HG03457 (cell line): ENCODE measurements at regions not wholly inside any gene's neighbourhood (a gene's known extent, or its start where the extent isn't known, plus 50 kb on each side); places are given as distances from the start of the nearest gene placed in this dataset.
"Not testable (repeated sequence)": the region's sequence is repeated elsewhere in the genome, so short reads cannot be mapped to it uniquely, and the experiment has no call there.

Experiments
- ATAC-seq: cut with Tn5 transposase; IDR thresholded peaks from one replicate; pipeline ENCODE4 v1.9.1; 2021; ENCODE audit warnings: moderate number of reproducible peaks; ENCODE audit not compliant: unreplicated experiment

DNA sequence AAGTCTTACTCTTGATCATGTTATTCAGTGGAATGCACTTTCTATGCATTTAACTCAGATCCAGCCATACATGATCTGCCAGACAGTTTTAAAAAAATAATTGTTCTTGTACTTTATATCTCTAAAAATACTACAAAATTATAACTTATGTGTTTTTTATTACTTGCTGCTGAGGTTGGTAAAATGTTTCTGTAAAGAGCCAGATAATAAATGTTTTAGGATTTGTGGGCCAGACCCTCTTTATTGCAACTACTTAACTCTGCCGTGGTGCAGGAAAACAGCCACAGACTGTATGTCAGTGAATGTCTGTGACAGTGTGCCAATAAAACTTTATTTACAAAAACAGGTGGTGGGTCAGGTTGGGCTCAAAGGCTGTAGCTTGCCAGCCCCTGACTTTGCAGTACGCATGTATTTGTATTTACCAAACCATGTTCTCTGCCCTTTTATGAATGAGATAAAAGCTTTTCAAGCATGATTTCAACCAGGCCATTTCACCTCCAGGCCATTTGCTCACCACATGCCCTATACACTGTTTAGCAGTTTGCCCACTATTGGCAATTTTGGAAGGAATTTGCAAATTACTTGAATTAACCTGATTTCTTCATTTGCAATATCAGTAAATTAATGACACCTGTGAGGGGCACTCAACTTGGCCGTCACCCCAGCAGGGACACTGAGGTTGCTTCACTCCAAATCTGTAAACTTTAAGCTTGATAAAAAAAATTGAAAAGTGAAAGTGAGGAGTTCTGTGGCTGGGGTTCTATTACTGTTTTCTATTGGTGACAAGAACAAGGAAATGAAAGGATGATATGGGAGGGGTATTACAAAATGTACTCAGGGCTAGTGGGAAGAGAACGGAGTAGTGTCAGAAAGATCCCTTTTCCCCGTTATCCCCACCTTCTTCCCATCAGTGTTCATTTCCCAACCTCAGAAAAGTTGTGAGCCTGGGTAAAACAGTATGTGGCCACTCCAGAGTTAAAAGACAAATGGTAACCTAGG, 133.4 kb downstream of the CEBPB start:
- no peak for ATAC-seq

DNA sequence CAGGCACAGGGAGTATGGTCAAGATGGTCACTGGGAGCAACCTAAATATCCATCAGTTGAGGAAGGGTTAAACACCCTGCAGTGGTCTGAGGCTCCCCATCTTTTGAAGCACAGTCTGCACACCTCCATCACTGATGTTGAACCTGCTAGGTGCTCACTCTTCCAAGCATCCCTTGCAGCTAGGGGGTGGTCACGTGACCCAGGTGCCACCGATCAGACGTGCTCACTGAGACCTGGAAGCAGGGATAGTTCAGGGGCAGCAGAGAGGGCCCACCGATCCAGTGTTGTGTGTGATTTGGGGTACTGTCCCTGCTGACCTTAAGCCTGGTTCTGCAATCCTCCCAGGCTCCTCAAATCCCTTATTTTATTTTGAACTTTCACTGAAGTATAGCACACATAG, 134.6 kb downstream of the CEBPB start:
- no peak for ATAC-seq

DNA sequence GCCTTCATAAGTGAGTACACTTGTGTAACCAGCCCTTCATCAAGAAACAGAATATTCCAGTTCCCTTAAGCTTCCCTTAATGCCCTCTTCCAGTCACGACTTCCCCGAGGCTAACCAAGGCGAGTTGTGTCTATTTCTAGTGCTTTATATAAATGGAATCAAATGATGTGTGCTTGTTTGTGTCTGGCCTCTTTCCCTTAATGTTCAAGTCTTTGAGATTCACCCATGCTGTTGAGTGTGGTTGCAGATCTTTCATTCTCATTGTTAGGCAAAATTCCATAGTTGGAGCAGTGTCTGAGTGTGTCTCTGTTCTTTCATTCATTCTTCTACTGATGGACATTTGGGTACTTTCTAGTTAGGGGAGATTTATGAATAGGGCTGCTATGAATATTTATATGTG, 135.0 kb downstream of the CEBPB start:
- no peak for ATAC-seq

DNA sequence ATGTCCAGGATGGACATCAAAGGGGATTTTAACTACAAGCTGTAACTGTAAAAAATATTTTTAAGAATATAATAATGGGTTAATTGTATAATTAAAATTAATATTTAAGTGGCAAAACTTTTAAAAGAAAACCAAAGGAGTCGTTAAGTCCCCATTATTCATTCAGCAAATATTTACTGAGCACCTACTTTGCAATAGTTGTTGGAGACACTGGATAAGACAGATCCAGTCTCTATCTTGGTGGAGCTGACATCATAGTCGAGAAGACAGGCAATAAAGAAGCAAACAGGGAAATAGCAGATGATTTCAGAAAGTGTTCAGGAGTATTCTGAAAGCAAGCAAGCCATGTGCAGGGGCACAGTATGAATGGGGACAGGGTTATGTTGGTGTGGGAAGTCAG, 137.0 kb downstream of the CEBPB start:
- ATAC-seq: no peak

DNA sequence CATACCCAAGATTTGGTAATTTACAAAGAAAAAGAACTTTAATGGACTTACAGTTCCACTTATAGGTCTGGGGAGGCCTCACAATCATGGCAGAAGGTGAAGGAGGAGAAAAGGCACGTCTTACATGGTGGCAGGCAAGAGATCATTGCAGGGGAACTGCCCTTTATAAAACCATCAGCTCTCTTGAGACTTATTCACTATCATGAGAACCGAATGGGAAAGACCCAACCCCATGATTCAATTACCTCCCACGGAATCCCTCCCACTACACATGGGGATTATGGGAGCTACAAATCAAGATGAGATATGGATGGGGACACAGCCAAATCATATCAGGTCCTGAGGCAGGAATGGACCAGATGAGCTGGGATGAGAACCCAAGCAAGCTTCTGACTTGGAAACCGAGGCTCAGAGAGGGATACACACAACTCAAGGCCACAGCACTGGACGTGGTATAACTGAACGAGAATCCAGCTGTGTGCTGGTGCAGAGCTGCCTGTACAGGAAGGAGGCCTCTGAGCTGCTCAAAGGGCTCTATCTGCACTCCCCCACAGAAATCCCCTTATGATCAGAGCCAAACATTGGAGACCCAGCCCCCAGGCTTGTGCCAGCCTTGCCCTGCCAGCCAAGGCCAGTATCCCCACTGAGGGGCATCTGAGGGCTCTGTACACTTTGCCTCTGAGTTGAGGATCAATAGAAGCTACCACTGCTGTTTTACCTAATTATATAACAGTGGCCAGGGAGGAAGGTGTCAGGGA, 137.8 kb downstream of the CEBPB start:
- ATAC-seq: no peak

DNA sequence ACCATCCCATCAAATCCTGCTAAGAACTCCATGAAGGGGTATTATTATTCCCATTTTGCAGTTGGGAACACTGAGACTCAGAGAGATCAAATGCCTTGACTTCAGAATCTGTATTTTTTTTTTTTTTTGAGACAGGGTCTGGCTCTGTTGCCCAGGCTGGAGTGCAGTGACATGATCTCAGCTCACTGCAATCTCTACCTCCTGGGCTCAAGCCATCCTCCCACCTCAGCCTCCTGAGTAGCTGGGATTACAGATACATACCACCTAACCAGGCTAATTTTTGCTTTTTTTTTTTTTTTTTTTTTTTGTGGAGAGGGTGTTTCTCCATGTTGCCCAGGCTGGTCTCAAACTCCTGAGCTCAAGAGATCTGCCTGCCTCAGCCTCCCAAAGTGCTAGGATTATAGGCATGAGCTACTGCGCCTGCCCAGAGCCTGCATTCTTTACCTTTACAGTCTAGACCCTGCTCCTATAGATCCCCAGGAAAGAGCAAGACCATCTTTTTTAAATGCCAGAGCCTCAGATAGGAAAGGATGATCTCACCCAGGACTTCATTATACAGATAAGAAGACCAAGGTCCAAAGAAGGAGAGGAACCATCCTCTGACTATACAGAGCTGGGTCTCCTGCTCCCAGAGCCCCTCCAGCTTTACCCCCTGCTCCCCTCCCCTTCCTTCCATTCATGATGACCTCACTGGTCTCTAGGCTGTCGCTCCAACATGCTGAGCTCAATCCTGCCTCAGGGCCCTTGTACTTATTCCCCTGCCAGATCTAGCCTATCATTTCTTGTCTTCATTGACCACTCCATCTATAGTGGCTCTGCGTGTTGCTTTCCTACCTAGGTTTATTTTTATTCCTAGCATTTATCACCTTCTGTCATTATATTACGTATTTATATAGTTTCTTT, 138.6 kb downstream of the CEBPB start:
- no peak for ATAC-seq

DNA sequence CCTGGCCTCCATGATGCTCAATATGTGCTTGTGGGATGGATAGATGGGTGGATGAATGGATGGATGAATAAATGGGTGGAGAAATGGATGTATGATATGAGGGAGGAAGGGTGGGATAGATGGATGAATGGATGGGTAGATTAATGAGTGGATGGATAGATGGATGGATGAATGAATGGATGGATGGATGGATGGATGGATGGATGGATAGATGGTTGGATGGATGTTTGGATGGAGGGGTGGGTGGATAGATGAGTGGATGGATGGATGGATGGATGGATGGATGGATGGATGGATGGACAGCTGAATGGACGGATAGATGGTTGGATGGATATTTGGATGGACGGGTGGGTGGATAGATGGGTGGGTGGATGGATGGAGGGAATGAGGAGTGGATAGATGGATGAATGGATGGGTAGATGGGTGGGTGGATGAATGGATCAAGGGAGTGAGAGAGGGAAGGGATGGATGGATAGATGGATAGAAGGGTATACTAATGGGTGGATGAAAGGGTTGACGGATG, 139.4 kb downstream of the CEBPB start:
- no peak for ATAC-seq

DNA sequence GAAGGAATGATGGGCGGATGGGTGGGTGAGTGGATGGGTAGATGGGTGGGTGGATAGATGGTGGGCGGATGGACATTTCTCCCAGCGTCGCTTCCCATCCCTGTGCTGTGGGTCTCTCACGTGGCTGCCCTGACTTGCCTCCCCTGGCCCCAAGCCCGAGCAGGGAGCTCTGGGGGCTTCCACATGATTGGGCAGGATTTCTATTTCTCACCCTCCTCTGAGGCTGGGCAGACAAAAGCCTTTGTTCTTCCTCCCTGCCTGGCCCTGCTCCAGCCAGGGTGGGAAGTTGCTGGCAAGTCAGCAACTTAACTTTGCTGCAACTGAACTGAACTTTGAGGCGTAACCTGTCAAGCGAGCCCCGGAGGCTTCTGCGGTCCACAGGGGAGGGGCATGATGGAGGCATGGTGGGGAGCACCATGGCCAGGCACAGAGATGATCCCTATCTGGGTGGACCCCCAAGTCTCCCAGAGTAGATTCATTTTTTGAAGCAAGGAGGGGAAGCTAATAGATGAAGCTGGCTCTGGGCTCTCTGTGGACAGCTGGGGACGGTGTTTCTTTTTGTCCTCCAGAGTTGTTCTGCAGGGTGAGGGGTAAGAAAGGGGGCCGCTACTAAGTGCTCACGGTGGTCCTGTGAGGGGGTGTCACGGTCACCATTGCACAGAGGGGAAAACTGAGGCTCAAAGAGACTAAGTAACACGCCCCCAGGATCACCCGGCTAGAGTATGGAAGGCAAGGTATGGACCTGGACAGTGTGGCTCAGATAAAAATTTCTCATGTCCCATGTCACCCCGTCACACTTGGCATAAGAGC, 140.1 kb downstream of the CEBPB start:
- no peak for ATAC-seq

DNA sequence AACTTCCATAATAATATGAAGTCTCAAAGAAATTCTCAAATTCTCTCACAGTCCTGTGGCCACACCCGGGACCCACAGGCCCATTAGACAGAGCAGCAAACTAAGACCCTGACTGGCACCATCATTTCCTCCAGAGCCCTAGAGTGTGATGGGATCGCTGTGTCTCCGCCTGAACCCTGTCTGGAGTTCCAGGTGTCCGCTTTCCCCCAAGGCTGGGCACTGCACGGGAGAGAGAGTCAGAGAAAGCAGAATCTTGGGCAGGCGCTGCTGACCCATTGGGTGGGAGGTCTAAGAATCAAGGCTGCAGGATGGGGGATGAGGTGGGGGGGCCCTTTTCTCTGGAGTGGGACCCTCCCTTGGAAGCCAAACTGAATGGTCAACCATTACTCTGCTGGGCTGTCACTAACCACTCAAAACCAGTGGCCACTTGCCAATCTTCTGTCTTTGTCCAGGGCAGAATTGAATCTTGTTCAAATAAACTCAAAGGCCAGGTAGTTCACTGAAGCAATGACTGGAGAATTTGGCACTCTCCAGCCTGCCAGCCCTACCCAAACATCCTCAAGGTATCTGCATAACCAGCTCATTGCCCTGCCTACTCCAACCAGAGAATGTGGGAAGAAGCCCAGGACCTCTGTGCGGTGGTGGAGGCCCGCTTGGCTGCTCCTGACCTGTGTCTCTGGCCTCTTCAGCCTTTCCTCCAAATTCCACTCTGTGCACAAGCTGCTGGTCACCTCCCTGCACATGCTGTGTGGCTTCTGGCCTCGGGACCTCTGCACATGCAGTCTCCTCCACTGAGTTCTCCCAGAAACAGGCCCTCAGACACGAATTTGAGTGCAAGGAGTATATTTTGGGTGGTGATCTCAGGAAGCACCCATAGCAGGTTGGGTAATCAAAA, 141.1 kb downstream of the CEBPB start:
- no peak for ATAC-seq

DNA sequence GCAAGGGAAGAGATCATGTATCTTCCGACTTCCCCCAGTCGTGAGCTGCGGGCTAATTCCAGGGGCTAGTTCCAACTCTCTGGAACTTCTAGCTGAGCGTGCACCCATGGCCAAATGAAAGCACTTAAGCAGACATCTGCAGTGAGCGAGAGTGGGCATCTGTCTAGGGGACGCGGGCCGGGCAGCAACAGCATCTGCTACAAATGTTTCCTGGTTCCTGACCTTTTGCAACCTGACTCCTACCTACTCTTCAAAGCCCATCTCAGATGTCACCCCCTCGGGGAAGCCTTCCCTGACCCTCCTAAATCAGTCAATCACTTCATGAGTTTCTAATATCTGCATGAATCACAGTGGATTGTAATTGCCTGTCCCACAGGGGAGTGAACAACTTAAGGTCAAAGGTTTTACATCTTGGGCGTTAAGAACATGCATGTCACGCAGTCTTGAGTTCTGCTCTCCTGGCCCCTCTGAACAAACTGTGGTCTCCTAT, 141.9 kb downstream of the CEBPB start:
- no peak for ATAC-seq

DNA sequence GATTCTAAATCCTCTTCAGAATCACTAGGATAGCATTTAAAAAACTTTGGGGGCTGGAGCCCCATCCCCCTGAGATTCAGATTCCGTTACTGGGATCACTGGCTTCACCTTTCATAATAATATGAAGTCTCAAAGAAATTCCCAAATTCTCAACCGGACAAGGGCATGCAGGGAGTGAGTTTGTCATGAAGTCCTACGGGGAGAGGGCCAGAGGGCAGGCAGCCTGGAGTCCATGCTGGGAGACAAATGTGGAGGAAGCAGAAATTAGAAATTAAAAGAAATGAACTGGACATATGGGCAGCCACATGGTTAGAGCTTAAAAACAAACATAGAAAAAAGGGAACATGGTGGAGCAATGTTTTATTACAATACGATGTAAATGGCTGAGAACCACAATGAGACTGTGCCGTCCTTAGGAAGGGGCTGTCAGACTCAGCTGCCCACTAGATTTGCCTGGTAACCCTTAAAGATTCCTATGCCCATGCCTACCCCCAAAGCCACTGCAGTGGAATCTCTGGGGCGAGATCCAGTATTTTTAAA, 142.6 kb downstream of the CEBPB start:
- ATAC-seq: no peak

DNA sequence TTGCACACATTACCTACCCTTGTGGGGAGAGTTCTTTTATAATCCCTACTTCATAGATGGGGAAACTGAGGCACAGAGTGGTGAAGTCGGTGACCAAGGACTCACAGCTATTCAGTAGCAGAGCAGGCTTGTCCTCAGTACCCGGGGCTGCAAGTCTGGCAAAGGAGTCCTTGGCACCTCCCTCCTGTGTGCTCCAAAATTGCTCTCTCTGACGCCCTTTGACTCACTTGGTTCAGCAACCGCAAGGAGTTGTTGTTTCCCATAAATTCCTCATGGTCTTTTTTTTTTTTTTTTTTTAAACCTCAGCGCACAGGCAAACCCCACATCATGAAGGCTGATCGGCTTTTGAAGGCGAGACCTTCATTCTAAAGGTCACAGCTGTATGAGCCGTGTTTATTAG, 143.2 kb downstream of the CEBPB start:
- ATAC-seq: no peak

DNA sequence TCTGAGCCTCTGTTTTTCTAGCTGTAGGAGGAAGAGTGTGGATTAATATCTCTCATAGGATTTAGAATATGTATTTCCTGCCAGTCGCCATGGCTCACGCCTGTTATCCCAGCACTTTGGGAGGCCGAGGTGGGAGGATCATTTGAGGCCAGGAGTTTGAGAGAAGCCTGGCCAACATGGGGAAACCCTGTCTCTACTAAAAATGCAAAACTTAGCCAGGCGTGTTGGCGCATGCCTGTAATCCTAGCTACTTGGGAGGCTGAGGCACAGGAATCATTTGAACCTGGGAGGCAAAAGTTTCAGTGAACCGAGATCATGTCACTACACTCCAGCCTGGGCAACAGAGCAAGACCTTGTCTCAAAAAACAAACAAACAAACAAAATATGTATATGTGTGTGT, 143.9 kb downstream of the CEBPB start:
- ATAC-seq: not testable (repeated sequence)

DNA sequence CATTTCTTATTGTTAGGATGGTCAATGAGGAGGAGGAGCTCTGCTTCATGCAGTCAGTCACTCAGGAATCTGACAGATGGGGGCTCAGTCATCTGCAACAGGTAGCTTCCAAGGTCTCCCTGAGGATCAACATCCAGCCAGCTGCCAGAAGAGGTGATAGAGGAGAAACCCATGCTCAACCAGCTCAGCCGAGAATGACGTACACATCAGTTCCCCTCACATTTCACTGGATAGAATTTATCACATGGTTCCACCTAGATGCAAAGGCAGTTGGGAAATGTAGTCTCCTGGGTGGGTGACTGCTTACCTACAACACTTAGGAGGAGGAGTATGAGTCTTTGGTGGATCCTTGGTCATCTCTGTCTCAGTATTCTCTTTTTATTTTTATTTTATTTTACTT, 144.5 kb downstream of the CEBPB start:
- ATAC-seq: no peak

DNA sequence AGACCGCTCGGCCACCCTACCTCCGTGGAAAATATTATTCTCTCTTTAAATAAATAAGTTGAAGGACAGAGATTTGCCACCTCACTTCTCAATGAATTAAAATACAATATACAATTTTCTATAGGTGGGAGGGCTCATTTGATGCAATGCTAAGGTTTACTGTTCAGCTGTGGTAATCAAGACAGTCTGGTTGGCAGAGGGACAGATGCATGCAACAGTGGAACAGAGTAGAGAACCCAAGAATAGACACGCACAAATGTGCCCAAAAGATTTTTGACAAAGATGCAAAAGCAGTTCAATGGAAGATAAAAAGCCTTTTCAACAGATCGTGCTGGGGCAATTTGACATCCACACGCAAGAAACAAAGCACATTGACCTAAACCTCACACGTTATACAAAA, 145.2 kb downstream of the CEBPB start:
- no peak for ATAC-seq

DNA sequence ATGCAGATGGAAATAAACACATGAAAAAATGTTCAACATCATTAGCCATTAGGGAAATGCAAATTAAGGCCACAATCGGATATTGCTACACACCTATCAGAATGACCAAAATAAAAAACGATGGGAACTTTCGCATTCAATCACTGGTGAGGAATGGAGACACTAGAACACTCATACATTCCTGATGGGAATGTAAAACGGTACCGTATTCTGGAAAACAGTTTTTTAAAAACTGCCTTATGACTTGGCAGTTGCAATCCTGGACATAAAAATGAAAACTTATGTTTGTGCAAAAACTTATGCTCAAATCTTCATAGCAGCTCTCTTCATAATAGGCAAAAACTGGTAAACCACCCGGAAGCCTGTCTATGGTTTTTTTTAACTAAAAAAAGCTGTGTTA, 146.0 kb downstream of the CEBPB start:
- no peak for ATAC-seq

DNA sequence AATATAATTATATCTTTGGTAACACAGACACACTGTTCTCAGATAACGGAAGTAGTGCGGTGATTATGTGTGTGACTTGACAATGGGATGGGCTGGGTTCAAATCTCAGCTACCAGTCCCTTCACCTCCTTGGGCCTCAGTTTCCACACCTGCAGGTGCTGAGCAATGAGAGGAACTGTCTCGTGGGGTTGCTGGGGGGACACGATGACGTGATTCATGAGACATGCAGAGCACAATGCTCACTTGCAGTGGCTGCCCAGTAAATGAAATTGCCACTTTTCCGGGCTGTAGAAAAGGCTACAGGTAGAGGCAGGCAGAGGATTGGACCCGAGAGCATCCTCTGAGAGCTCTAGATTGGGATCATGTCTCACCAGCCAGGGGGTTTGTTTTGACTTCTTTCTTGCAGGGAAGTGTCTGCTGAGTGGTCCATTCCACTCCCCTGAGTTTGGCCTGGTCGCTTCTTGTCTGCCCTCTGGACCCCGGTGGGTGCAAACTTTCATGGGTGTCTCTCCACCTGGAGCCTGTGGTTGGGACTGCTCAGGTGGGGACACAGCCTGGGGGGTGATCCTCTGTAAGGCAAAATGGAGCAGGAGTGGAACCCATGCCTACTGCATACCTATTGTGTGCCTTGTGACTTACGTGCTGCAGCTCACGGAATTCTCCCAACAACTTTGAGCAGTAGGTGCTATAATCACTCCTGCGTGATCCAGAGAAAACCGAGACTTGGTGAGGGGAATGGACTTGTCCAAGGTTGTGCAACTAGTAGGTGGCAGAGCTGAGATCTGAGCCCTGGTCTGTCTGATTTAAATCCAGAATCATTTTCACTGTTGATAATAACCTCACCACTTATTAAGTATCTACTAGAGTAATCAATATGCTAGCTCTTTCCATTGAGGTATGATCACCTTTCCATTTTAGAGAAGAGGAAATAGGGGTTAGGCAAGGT, 147.2 kb downstream of the CEBPB start:
- no peak for ATAC-seq
